ENCODE measurements at regions not wholly inside any gene's neighbourhood (a gene's known extent, or its start where the extent isn't known, plus 50 kb on each side); places are given as distances from the start of the nearest gene placed in this dataset.

GRCh38 chr18:27848336-27848735 lies 328.6 kb downstream of the CDH2 start:
- DNase-seq (ENCODE audit: low spot score in 2 of 2, unreplicated experiment in 2 of 2) = no peak
- peaks cover 16% of the 10 kb centered on the region for H3K4me1 Mint-ChIP-seq
- no peak overlapping the region for H3K4me3 Mint-ChIP-seq
- H3K9me3 Mint-ChIP-seq = peaks cover 13% of the 10 kb centered on the region
- no peak overlapping the region for H3K27ac Mint-ChIP-seq
- TF ChIP-seq CTCF (IDR thresholded peaks at IDR 0.05; ENCODE audit: unreplicated experiment) = no peak
- no peaks in the 10 kb centered on the region for H3K36me3 Mint-ChIP-seq
- H3K27me3 Mint-ChIP-seq (ENCODE audit: low read depth) = no peaks in the 10 kb centered on the region

GRCh38 chr18:27847412-27847811 lies 329.5 kb downstream of the CDH2 start:
- Mint-ChIP-seq H3K36me3 (no peaks in the 10 kb centered on the region), H3K4me3 (no peak overlapping the region), H3K27ac (no peak overlapping the region), H3K9me3 (peaks cover 9% of the 10 kb centered on the region), H3K27me3 (ENCODE audit: low read depth) (no peaks in the 10 kb centered on the region), H3K4me1 (peaks cover 16% of the 10 kb centered on the region)
- TF ChIP-seq CTCF (IDR thresholded peaks at IDR 0.05; ENCODE audit: unreplicated experiment) = no peak
- DNase-seq (ENCODE audit: low spot score in 2 of 2, unreplicated experiment in 2 of 2) = no peak

GRCh38 chr18:27845897-27846296 lies 331.0 kb downstream of the CDH2 start:
- no peak overlapping the region for H3K27ac Mint-ChIP-seq
- TF ChIP-seq CTCF (IDR thresholded peaks at IDR 0.05; ENCODE audit: unreplicated experiment) = no peak
- no peak for DNase-seq (ENCODE audit: low spot score in 2 of 2, unreplicated experiment in 2 of 2)
- peaks cover 16% of the 10 kb centered on the region for H3K4me1 Mint-ChIP-seq
- H3K4me3 Mint-ChIP-seq = no peak overlapping the region
- H3K27me3 Mint-ChIP-seq (ENCODE audit: low read depth) = no peaks in the 10 kb centered on the region
- H3K9me3 Mint-ChIP-seq = peaks cover 15% of the 10 kb centered on the region
- no peaks in the 10 kb centered on the region for H3K36me3 Mint-ChIP-seq

- Mint-ChIP-seq H3K9me3 (peaks cover 20% of the 10 kb centered on the region), H3K4me3 (no peak overlapping the region), H3K36me3 (no peaks in the 10 kb centered on the region), H3K27me3 (ENCODE audit: low read depth) (no peaks in the 10 kb centered on the region), H3K4me1 (peaks cover 16% of the 10 kb centered on the region), H3K27ac (no peak overlapping the region)
- DNase-seq (ENCODE audit: low spot score in 2 of 2, unreplicated experiment in 2 of 2) = no peak
- TF ChIP-seq CTCF (IDR thresholded peaks at IDR 0.05; ENCODE audit: unreplicated experiment) = no peak
These were observed 332.9 kb downstream of the CDH2 start for GRCh38 chr18:27843783-27844777.

- Mint-ChIP-seq H3K36me3 (no peaks in the 10 kb centered on the region), H3K27me3 (ENCODE audit: low read depth) (no peaks in the 10 kb centered on the region), H3K4me1 (peaks cover 7% of the 10 kb centered on the region), H3K4me3 (no peak overlapping the region), H3K27ac (no peak overlapping the region), H3K9me3 (peaks cover 25% of the 10 kb centered on the region)
- no peak for DNase-seq (ENCODE audit: low spot score in 2 of 2, unreplicated experiment in 2 of 2)
- TF ChIP-seq CTCF (IDR thresholded peaks at IDR 0.05; ENCODE audit: unreplicated experiment) = no peak
These were observed 337.8 kb downstream of the CDH2 start for GRCh38 chr18:27839141-27839540.

Measured in mesothelial cell of epicardium (in vitro differentiated cells).